NAMALWA (cell line): ENCODE measurements at regions not wholly inside any gene's neighbourhood (a gene's known extent, or its start where the extent isn't known, plus 50 kb on each side); places are given as distances from the start of the nearest gene placed in this dataset.
A peak's percentile ranks its signal among the peaks of the same experiment; 100 is the strongest.

Source experiments
- DNase-seq: peaks from one replicate; pipeline ENCODE4 v3.0.0-alpha.2; 2015; ENCODE audit warnings: low spot score

GRCh38 chr15:38696109-38696727 is 131.6 kb upstream of the RASGRP1 start:
- DNase-seq = no peak

DNA sequence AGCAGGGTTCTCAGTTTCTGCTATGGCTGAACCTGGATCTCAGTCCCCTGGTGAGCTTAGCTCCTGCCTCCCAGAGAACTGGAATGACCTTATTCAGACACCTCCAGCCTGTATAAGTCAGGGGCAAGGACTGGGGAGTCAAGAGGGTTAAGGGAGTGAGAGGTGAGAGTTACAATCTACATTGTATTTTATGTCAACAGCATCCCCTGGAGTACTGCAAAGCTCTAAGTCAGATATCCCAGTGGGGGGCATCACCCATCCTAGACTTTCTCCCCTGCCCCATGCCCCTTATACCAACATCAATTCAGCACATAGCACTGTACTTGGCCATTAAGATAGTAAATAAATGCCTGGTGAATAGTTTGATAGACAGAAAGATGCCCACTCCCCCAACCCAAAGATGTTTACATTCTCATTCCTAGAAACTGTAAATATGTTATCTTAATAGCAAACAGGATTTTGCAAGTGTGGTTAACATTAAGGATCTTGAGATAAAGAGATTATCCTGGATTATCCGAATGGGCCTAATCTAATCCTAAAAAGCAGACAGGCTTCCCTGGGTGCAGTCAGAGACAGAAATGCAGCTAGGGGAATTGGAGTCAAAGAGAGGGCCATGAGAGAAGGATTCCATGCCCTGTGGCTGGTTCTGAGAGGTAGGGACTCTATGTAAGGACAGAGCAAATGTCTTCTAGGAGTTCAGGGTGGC is 132.3 kb upstream of the RASGRP1 start:
- DNase-seq = no peak

- no peak for DNase-seq
These were observed 133.6 kb upstream of the RASGRP1 start for GRCh38 chr15:38698254-38698653.

DNA sequence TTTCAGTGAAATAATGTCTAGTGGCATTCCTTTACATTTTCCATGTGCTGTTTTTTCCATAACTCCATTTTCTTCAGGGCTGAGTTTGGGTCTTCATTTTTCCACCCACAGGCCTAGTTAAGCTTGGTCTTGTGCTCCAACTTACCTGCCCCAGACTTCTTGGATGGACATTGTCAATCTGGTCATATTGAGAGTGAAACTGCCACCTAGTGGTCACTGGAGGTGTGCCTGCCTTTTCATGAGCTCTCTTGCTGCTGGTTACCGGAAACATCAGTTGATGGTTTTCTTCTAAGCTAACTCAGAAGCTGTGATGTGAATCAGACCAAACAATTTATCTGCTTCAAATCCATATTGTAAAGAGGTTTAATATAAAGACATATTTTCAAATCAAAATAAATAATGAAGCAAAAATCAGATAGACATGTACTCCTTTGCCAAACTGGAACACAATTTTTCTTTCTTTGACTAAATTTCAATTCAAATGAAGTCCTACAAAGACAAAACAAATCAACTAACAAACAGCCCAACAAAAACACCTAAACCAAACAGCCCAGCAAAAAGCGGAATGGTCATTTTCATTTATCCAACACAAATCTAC is 135.1 kb upstream of the RASGRP1 start:
- DNase-seq = peak; percentile 77

DNA sequence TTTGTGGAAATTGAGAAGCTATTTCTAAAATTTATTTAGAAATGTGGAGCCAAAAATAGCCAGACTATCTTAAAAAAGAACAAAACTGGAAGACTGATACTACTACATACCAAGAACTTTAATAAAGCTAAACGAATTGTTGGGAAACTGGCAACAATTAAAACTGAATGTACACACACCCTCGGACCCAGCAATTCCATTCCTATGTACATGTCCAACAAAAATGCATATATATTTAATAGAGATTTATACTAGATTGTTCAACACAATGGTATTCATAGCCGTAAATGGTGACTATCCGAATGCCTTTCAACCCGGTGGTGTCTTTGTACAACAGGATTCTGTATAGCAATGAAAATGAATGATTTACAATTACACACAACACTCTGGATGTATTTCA is 136.5 kb upstream of the RASGRP1 start:
- DNase-seq = no peak

DNA sequence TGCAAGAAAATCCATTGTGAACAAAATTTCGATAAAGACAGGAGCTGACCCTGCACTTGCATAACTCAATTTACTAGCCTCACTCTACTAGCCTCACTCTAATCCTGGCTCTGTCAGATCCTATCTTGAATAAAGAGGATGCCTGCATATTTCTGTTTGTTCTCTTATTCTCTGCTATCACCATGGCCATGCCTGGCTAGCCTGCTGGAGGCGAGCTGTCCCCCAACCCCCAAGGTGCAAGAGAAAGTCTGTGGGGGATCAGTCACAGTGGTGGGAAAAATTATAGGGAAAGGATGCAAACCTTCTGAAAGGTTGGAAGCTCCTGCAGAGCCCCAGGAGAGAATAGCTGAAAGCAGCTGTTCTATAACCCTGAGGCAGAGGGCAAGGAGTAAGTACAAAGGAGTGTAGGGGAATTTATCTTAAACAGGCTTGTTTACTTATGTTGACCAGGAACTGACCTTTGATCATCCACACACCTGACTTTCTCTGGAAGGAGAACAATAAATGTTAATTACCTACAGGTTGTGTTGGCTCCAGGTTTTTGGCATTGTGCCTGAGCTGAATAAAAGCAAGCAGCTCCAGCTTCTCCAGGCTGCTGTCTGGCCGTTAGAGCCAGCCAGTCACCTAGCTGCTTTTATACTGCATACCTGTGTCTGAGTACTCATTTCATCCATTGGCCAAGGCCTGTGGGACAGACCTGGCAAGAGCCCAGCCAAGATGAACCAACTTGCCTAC is 137.7 kb upstream of the RASGRP1 start:
- DNase-seq = no peak

DNA sequence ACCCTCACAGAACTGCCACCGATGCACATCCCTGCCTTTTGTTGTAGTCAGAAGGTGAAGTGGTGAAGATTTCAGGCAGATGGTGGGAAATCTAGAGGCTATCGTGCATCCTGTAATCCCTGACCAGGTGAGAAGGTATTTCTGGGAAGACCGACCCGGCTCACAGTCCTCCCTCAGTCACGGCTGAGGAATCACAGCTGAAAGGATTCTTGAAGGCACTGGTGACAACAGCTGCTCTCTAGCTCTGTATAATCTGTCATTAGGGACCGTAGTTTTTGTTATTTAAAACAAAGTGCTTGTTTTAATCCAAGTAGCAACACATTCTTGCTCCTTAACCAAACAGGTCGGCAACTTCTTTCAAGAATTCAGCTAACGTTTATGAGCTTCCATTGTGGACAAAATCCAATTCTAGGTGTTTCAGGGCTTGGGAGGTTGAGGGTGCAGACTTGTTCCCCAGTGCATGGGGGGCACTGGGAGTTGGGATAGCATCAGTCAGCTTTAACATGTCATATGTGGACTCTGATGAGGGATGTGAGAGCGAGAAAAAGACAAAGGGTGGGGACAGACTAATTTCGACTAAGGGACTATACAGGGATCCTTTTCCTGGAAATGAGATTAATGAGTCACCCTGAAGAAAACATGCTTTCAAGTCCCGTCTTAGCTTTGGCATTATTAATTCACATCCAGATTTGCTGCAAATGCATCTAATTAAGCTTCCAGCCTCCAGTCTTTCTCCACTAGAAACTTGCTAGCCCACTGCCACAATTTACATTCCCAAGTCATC is 141.0 kb upstream of the RASGRP1 start:
- no peak for DNase-seq

DNA sequence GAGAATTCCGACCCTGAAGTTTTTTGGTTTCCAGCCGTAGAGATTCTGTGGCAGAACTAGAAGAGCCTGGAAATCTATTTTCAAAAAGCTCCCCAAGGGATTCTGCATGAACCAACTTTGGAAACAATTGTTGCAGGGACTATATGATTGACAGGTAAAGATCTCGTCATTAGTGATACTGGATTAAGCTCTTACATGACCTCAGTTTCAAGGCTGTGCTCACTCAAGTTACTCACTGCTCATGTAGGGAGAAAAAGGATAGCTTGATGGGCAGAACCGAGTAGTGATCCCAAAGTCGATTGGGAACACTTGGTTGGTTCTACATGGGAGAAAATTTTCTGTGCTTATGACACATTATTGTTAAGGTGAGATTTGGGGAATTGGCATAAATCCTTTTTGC is 142.3 kb upstream of the RASGRP1 start:
- DNase-seq = no peak

DNA sequence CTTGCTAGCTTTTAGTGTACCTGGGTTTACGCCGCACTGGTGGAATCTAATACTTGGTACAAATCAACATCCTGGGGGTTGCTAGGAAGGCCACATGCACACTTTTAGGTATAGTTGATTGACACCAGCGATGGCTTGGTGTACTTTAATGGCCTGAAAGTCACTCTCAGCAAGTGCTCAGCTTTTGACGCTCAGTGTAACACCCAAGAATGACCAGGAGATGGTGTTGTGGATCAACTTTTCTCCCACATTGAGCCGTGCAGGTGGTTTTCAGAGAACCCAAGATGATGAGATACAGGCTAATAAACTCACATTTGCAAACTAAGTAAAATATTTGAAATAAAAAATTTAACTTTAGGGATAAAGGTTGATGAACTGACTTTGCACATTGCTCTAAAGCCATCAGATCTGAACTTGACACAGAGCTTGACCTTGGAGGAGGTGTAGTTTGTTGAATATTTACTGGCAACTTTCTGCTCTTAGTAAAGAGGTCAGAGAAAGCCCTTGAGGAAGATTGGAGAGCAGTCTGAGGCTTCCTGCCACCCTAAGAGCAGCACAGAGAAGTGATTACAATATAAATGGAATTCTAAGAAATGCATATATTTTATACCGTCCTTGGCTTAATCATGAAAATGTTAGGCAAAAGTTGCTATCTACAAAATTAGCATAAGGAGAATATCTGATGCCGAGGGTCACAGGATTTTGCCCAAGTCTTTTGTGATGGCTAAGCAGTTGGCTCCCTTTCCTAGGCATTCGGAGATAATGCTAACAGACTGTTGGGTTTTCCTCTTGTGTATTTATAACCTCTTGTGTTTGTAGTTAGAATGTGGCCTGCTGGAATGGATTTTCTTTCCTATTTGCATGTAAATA is 143.4 kb upstream of the RASGRP1 start:
- peak; percentile 77 for DNase-seq

DNA sequence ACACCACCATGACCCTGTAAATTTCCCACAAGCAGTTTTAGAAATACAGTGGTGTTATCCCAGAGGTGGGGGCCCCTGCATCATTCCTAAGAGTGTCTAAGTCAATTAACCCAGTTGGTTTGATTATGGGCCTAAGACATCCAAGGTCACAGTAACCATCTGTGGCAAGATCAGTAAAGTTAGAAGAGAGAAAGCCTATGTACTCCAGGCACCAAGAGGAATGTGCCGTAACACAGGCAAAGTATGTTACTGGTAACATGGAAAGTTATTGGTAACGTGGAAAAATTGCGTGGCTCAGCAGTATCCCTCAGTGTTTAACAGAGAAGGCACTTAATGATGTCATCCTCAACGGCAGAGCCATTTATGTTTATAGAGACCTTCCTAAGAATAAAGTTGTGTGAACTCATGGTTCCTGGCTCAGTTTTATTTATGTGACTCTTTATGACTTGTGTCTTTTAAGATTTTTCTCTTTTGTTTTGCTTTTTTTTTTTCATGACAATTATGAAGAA is 144.1 kb upstream of the RASGRP1 start:
- no peak for DNase-seq

DNA sequence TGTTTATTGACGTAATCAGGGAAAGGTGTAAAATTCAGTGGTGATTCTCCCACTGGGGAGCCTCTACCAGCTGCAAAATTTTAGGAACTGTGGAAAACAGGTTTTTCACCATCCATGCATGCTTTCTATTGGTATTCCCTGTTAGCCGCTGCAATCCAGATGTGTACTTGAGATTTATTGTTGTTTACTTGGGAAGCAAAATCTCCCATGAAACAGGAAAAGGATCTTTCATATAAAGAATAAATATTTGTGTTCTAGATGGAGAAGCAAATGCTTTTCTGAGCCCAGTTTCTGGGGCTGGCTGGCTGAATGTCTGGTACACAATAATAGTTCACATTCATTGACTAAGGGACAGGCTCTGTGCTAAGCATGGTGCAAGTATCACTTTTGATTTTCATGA is 144.6 kb upstream of the RASGRP1 start:
- no peak for DNase-seq

GRCh38 chr15:38714309-38715072 is 149.9 kb upstream of the RASGRP1 start:
- DNase-seq = no peak

GRCh38 chr15:38720893-38721567 is 156.4 kb upstream of the RASGRP1 start:
- DNase-seq = no peak

DNA sequence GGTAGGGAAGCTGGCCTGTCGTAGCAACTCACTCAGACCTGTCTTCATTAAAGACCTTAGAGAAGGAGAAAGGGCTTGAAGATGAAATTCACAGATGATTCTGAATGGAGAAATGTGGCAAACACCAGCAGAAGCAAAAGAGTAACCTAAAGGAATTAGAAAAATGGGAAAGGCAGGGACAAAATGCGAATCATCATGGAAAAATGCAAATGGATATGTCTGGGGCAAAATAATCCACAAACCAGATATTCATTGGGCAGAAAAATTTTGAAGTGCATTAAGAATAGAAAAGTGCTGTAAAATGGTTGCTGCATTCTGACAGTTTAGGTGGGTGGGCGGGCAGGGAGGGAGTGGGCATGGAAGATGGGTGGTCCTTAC is 156.9 kb upstream of the RASGRP1 start:
- no peak for DNase-seq

GRCh38 chr15:38722236-38722635 is 157.6 kb upstream of the RASGRP1 start:
- no peak for DNase-seq

DNA sequence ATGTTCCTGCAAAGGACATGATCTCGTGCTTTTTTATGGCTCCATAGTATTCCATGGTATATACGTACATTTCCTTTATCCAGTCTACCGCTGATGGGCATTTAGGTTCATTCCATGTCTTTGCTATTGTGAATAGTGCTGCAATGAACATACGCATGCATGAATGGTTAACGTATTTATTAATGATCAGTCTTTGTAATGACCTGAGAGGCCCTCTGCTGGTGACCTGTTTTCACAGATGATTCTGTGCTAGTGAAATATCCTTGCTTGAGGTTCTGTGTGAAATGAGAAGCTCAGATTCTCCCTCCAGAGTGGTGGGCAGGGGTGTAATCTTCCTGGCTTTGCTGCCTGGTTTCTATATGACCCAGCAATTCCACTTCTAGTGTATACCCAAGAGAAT is 160.2 kb upstream of the RASGRP1 start:
- no peak for DNase-seq

DNA sequence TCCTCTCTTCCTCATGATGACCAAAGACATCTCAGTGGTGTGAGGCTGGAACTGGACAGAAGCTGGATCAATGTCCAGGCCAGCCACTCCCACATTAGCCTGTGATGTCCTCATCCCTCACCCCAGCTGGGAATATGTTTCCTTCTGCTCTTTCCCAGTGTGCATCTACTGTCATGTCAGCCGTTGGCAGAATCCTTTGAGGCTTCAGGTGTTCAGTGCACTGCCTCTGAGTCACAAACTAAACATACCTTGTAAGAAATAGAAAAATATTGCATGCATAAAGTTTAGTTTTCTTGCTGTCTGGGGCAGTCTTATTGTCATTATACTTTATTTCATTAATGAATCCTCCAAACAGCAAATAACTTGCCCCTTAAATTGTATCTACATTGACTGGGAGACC is 161.6 kb upstream of the RASGRP1 start:
- no peak for DNase-seq

- DNase-seq = no peak
These were observed 168.7 kb upstream of the RASGRP1 start for GRCh38 chr15:38733331-38733730.

GRCh38 chr15:38740206-38740605 is 175.6 kb upstream of the RASGRP1 start:
- DNase-seq = no peak

DNA sequence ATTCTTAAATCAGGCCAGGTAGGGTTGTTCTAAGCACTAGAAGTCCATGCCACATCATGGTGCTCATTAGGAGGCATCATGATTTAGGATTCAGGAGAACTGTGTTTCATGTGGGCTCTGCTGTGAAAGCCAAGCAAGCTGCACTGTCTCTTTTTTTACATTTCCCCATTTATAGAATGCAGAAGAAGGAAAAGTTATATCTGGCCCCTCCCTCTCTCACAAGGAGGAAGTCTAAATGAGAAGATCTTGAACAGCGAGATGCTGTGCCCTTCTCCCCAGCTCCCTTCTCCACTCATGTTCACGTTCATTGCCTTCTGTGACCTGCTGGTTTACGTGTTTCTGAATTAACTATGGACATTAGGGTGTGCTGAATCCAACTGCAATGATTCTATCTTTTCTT is 178.5 kb upstream of the RASGRP1 start:
- no peak for DNase-seq
